Astrocyte (in vitro differentiated cells and primary cell): ENCODE measurements at regions not wholly inside any gene's neighbourhood (a gene's known extent, or its start where the extent isn't known, plus 50 kb on each side); places are given as distances from the start of the nearest gene placed in this dataset.
"Not testable (repeated sequence)": the region's sequence is repeated elsewhere in the genome, so short reads cannot be mapped to it uniquely, and the experiment has no call there.

Source experiments
- EZH2 ChIP-seq: IDR thresholded peaks from 2 replicates; pipeline ENCODE4 v1.6.1; 2012; ENCODE audit warnings: mild to moderate bottlenecking, low read length, inconsistent platforms; ENCODE audit not compliant: insufficient read depth
- TF ChIP-seq, protein P1 (sequence below): IDR thresholded peaks from 2 replicates; pipeline ENCODE4 v1.5.1; 2011; ENCODE audit warnings: low read depth, mild to moderate bottlenecking, inconsistent platforms, low read length, moderate library complexity; ENCODE audit not compliant: insufficient read depth

DNA sequence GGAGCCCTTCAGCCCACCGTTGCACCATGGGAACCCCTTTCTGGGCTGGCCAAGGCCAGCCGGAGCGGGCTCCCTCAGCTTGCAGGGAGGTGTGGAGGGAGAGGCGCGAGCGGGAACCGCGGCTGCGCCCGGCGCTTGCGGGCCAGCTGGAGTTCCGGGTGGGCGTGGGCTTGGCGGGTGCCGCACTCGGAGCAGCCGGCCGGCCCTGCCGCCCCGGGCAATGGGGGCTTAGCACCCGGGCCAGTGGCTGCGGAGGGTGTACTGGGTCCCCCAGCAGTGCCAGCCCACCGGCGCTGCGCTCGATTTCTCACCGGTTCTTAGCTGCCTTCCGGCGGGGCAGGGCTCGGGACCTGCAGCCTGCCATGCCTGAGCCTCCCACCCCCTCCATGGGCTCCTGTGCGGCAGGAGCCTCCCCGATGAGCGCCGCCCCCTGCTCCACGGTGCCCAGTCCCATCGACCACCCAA lies 949.8 kb downstream of the NR2F1-AS1 start:
- TF ChIP-seq, protein P1, sequence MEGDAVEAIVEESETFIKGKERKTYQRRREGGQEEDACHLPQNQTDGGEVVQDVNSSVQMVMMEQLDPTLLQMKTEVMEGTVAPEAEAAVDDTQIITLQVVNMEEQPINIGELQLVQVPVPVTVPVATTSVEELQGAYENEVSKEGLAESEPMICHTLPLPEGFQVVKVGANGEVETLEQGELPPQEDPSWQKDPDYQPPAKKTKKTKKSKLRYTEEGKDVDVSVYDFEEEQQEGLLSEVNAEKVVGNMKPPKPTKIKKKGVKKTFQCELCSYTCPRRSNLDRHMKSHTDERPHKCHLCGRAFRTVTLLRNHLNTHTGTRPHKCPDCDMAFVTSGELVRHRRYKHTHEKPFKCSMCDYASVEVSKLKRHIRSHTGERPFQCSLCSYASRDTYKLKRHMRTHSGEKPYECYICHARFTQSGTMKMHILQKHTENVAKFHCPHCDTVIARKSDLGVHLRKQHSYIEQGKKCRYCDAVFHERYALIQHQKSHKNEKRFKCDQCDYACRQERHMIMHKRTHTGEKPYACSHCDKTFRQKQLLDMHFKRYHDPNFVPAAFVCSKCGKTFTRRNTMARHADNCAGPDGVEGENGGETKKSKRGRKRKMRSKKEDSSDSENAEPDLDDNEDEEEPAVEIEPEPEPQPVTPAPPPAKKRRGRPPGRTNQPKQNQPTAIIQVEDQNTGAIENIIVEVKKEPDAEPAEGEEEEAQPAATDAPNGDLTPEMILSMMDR: not testable (repeated sequence)
- not testable (repeated sequence) for TF ChIP-seq EZH2
